Right lobe of liver (tissue), 6 donors: ENCODE measurements at regions not wholly inside any gene's neighbourhood (a gene's known extent, or its start where the extent isn't known, plus 50 kb on each side); places are given as distances from the start of the nearest gene placed in this dataset.

ENCODE experiments used
- ATAC-seq, 4 donors: fragments of 200-7000 bp; cut with Tn5 transposase; one replicate each; pipeline ENCODE4 v1.9.1; 2020; ENCODE audit warnings: mild to moderate bottlenecking in 4 of 4, moderate library complexity in 4 of 4
- DNase-seq, 3 donors: peaks; one replicate each; pipeline ENCODE4 v3.0.0-alpha.2; 2020
- H3K27ac ChIP-seq, 3 donors: fragments of 200-600 bp; one replicate each; pipeline ENCODE4 v1.8.0; 2022
- H3K27me3 ChIP-seq, 2 donors: fragments of 200-600 bp; one replicate each; pipeline ENCODE4 v1.8.0; 2022
- H3K36me3 ChIP-seq, 4 donors: fragments of 200-600 bp; sonication (generic) in 1 of 4; one replicate each; pipeline versions ENCODE4 v1.5.1 to v1.8.0; 2017 to 2022; ENCODE audit warnings: control low read depth in 1 of 4
- H3K4me1 ChIP-seq, 4 donors: fragments of 200-600 bp; sonication (generic) in 1 of 4; one replicate each; pipeline versions ENCODE4 v1.5.1 to v1.8.0; 2017 to 2022; ENCODE audit warnings: control low read depth in 1 of 4
- H3K4me3 ChIP-seq, 3 donors: fragments of 200-600 bp; one replicate each; pipeline ENCODE4 v1.8.0; 2022
- H3K9me3 ChIP-seq, 4 donors: fragments of 200-600 bp; sonication (generic) in 1 of 4; one replicate each; pipeline versions ENCODE4 v1.5.1 to v1.8.0; 2017 to 2022; ENCODE audit warnings: control low read depth in 1 of 4
- CTCF ChIP-seq, 4 donors: fragments of 200-600 bp in 3 of 4; fragments of 450-650 bp in 1 of 4; IDR thresholded peaks; one replicate each; pipeline versions ENCODE4 v1.5.1 to v1.8.0; 2016 to 2022; ENCODE audit warnings: antibody characterized with exemption in 4 of 4, mild to moderate bottlenecking in 2 of 4
- POLR2A ChIP-seq: fragments of 450-650 bp; IDR thresholded peaks from one replicate; pipeline ENCODE4 v1.6.1; 2017; ENCODE audit warnings: antibody characterized with exemption, mild to moderate bottlenecking
- WGBS: methylation state at CpG from one replicate; pipeline ENCODE4 v1.1.6; 2018; ENCODE audit warnings: low coverage, low lambda C conversion rate; ENCODE audit not compliant: insufficient coverage; ENCODE audit errors: missing lambda C conversion rate; 5-methylcytosine and 5-hydroxymethylcytosine counted together
- intact Hi-C, 2 donors: fragments of 100-400 bp; cut with DNase I; formaldehyde crosslinking; loops; one replicate each; pipeline versions ENCODE4 v1.11.2 to v1.14.1; 2022
- donor health status: DM: no; HTN: yes; CAD: no.
- donor health status: DM: no; HTN: no; CAD: no.
- donor health status: DM: no; HTN: no; CAD: no.
- donor health status: DM: no; HTN: yes; CAD: no.
- donor health status: DM: no; HTN: yes; CAD: no.

DNA sequence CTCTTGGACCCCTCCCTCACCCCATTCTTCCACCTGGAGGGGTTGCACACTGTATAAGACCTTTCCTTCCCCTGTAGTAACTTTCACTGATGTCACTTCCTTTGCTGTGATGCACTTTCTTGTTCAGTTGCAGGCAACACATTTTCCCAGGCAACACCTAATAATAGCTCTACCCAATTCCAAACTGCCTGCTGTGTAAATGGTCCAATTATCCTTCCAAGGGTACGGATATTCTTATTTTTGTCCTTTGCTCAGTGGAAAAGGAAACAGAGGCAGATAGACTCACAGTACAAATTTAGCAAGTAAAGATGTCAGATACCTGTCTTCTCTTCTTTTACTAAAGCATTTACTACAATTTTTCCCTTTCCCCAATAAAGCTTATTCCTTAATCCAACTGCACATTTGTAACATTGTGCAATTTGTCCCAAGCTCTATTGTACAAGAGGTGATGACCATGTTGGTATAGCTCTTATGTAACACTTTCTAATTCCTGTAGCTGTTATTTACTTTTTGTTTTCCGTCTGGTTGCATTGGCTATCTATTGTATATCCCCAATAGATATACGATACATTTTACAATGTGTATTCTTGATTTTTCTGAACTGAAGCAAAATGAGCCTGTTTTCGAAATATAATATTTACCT is 69.1 kb upstream of the NPFFR2 start:
- 49% methylated on average over 4 of the region's 4 CpGs for WGBS
- Histone ChIP-seq H3K4me1 (peaks cover 0 to 19% (median 4%) of the 10 kb centered on the region in 4 donors), H3K36me3 (no peaks in the 10 kb centered on the region), H3K27ac (no peak overlapping the region), H3K4me3 (no peak overlapping the region), H3K27me3 (no peaks in the 10 kb centered on the region), H3K9me3 (no peaks in the 10 kb centered on the region)
- intact Hi-C loops = no loop called here
- ATAC-seq = peak; percentile 59 to 86 (median 72)
- no peak for DNase-seq
- no peak for TF ChIP-seq POLR2A
- TF ChIP-seq CTCF (IDR thresholded peaks at IDR 0.05) = no peak

DNA sequence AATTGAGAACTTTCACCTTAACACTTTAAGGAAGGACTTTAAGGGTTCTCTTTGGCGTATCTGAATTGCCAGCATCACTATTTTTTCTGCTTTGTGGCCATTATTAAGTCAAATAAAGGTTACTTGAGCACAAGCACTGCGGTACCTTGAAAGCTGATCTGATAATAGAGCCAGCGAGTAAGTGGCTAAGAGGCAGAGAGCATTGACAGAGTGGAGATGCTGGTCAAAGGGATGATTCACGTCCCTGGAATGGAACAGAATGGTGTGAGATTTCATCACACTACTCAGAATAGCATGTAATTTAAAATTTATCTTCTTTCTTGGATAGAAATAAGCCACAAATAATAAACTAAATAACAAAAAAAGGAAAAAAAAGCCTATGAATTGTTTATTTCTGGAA is 57.1 kb upstream of the NPFFR2 start:
- TF ChIP-seq CTCF (IDR thresholded peaks at IDR 0.05) (no peak), POLR2A (no peak)

DNA sequence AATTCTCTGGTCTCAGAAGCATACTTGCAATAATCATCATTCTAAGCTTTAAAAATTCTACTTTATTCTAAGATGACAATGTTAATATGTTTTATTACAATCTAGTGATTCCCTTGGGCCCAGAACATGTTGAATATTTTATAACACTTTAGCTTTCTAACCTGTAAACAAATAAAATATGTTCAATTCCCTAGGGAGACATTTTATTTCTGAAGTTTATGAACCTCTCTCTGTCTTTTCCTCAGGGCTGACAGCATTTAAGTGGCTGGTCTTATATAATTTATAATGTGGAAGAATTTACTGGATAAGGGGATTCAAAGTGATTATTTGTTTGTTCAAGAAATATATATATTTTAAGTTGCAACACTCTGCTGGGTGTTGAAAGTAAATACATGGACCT is 55.3 kb upstream of the NPFFR2 start:
- no peaks in the 10 kb centered on the region for H3K9me3 ChIP-seq
- no peak overlapping the region for H3K4me3 ChIP-seq
- H3K4me1 ChIP-seq = peaks cover 0 to 8% (median 4%) of the 10 kb centered on the region in 4 donors
- no peaks in the 10 kb centered on the region for H3K36me3 ChIP-seq
- no peak for TF ChIP-seq CTCF (IDR thresholded peaks at IDR 0.05)
- TF ChIP-seq POLR2A = no peak
- no peak overlapping the region for H3K27ac ChIP-seq
- DNase-seq (no peak), ATAC-seq (no peak)
- intact Hi-C loops = no loop called here
- no peaks in the 10 kb centered on the region for H3K27me3 ChIP-seq

More for the DNA sequence above, 57.1 kb upstream of the NPFFR2 start:
- Histone ChIP-seq H3K4me1 (peaks cover 0 to 8% (median 4%) of the 10 kb centered on the region in 4 donors), H3K9me3 (no peaks in the 10 kb centered on the region), H3K27ac (no peak overlapping the region), H3K4me3 (no peak overlapping the region), H3K27me3 (no peaks in the 10 kb centered on the region), H3K36me3 (no peaks in the 10 kb centered on the region)
- no peak for DNase-seq
- WGBS = 62% methylated on average over 4 of the region's 4 CpGs
- ATAC-seq = peak in 1 of 4 donors; percentile 68
- intact Hi-C loops = no loop called here

- WGBS = 46% methylated on average over 1 of the region's 1 CpG
- H3K36me3 ChIP-seq = no peaks in the 10 kb centered on the region
- ATAC-seq (no peak), DNase-seq (no peak)
- no peaks in the 10 kb centered on the region for H3K27me3 ChIP-seq
- H3K27ac ChIP-seq = no peak overlapping the region
- intact Hi-C loops = no loop called here
- TF ChIP-seq CTCF (IDR thresholded peaks at IDR 0.05) (no peak), POLR2A (no peak)
- H3K4me3 ChIP-seq = no peak overlapping the region
- no peaks in the 10 kb centered on the region for H3K9me3 ChIP-seq
- H3K4me1 ChIP-seq = peaks cover 0 to 7% (median 3%) of the 10 kb centered on the region in 4 donors
Observed at GRCh38 chr4:71978210-71978835, 53.5 kb upstream of the NPFFR2 start.
